HEK293T (cell line): ENCODE measurements at regions not wholly inside any gene's neighbourhood (a gene's known extent, or its start where the extent isn't known, plus 50 kb on each side); places are given as distances from the start of the nearest gene placed in this dataset.
"Not testable (repeated sequence)": the region's sequence is repeated elsewhere in the genome, so short reads cannot be mapped to it uniquely, and the experiment has no call there.

Experiments
- BHLHE40 ChIP-seq: fragments of 450-650 bp; IDR thresholded peaks from 2 replicates; pipeline ENCODE4 v1.6.1; 2016; ENCODE audit warnings: mild to moderate bottlenecking, moderate library complexity, borderline replicate concordance
- CTBP1 ChIP-seq: fragments of 450-650 bp; IDR thresholded peaks from 2 replicates; pipeline ENCODE4 v1.6.1; 2016; ENCODE audit warnings: borderline replicate concordance
- FOXM1 ChIP-seq: fragments of 450-650 bp; IDR thresholded peaks from 2 replicates; pipeline ENCODE4 v1.6.1; 2017; ENCODE audit warnings: mild to moderate bottlenecking, borderline replicate concordance
- ZNF384 ChIP-seq: fragments of 450-650 bp; IDR thresholded peaks from 2 replicates; pipeline ENCODE4 v1.6.1; 2016
- TF ChIP-seq, protein P1 (sequence below): fragments of 450-650 bp; IDR thresholded peaks from 2 replicates; pipeline ENCODE4 v1.6.1; 2016

DNA sequence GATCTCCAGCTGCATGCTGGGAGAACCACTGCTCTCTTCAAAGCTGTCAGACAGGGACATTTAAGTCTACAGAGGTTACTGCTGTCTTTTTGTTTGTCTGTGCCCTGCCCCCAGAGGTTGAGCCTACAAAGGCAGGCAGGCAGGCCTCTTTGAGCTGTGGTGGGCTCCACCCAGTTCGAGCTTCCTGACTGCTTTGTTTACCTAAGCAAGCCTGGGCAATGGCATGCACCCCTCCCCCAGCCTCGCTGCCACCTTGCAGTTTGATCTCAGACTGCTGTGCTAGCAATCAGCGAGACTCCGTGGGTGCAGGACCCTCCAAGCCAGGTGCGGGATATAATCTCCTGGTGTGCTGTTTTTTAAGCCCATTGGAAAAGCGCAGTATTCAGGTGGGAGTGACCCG, 591.0 kb upstream of the IL12A start:
- TF ChIP-seq FOXM1, ZNF384, BHLHE40, CTBP1: not testable (repeated sequence)
- TF ChIP-seq, protein P1, sequence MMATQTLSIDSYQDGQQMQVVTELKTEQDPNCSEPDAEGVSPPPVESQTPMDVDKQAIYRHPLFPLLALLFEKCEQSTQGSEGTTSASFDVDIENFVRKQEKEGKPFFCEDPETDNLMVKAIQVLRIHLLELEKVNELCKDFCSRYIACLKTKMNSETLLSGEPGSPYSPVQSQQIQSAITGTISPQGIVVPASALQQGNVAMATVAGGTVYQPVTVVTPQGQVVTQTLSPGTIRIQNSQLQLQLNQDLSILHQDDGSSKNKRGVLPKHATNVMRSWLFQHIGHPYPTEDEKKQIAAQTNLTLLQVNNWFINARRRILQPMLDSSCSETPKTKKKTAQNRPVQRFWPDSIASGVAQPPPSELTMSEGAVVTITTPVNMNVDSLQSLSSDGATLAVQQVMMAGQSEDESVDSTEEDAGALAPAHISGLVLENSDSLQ = not testable (repeated sequence)
